Embryonic facial prominence (tissue), 1 donor: ENCODE measurements at regions not wholly inside any gene's neighbourhood (a gene's known extent, or its start where the extent isn't known, plus 50 kb on each side); places are given as distances from the start of the nearest gene placed in this dataset.

Experiments
- DNase-seq: peaks from one replicate; pipeline ENCODE4 v3.0.0-alpha.2; 2016; ENCODE audit errors: extremely low spot score

GRCh38 chr1:209015092-209015491 lies 568.4 kb upstream of the CAMK1G start:
- no peak for DNase-seq

GRCh38 chr1:209021622-209022021 lies 561.9 kb upstream of the CAMK1G start:
- DNase-seq: no peak

GRCh38 chr1:209023790-209024189 lies 559.7 kb upstream of the CAMK1G start:
- no peak for DNase-seq

- DNase-seq: no peak
Observed at GRCh38 chr1:209029737-209030136, 553.8 kb upstream of the CAMK1G start.

GRCh38 chr1:209030454-209031167 lies 552.9 kb upstream of the CAMK1G start:
- DNase-seq: no peak

- DNase-seq: no peak
Observed at GRCh38 chr1:209037064-209037463, 546.5 kb upstream of the CAMK1G start.

- no peak for DNase-seq
Observed at GRCh38 chr1:209038316-209038715, 545.2 kb upstream of the CAMK1G start.

GRCh38 chr1:209038735-209039134 lies 544.8 kb upstream of the CAMK1G start:
- DNase-seq: no peak

GRCh38 chr1:209040351-209040750 lies 543.2 kb upstream of the CAMK1G start:
- DNase-seq: no peak

- DNase-seq: no peak
Observed at GRCh38 chr1:209041927-209042326, 541.6 kb upstream of the CAMK1G start.

GRCh38 chr1:209042413-209042812 lies 541.1 kb upstream of the CAMK1G start:
- DNase-seq: no peak

GRCh38 chr1:209045331-209046057 lies 538.0 kb upstream of the CAMK1G start:
- DNase-seq: no peak

- no peak for DNase-seq
Observed at GRCh38 chr1:209046058-209046417, 537.5 kb upstream of the CAMK1G start.

- no peak for DNase-seq
Observed at GRCh38 chr1:209046935-209047334, 536.6 kb upstream of the CAMK1G start.

GRCh38 chr1:209048941-209049669 lies 534.4 kb upstream of the CAMK1G start:
- no peak for DNase-seq

GRCh38 chr1:209051570-209051969 lies 531.9 kb upstream of the CAMK1G start:
- no peak for DNase-seq

- DNase-seq: no peak
Observed at GRCh38 chr1:209053587-209053986, 529.9 kb upstream of the CAMK1G start.

- no peak for DNase-seq
Observed at GRCh38 chr1:209057083-209057482, 526.4 kb upstream of the CAMK1G start.

- DNase-seq: no peak
Observed at GRCh38 chr1:209057901-209058300, 525.6 kb upstream of the CAMK1G start.

GRCh38 chr1:209059376-209059775 lies 524.1 kb upstream of the CAMK1G start:
- DNase-seq: no peak

- DNase-seq: no peak
Observed at GRCh38 chr1:209059981-209060380, 523.5 kb upstream of the CAMK1G start.

GRCh38 chr1:209062081-209062620 lies 521.4 kb upstream of the CAMK1G start:
- DNase-seq: no peak

GRCh38 chr1:209062863-209063262 lies 520.7 kb upstream of the CAMK1G start:
- no peak for DNase-seq
